ENCODE measurements at regions not wholly inside any gene's neighbourhood (a gene's known extent, or its start where the extent isn't known, plus 50 kb on each side); places are given as distances from the start of the nearest gene placed in this dataset.
"Not testable (repeated sequence)": the region's sequence is repeated elsewhere in the genome, so short reads cannot be mapped to it uniquely, and the experiment has no call there.

GRCh38 chr19:29880498-29881081 lies 61.4 kb upstream of the URI1 start:
- no peaks in the 10 kb centered on the region for H3K4me1 ChIP-seq (ENCODE audit: insufficient read depth, low read length)
- H3K27me3 Mint-ChIP-seq, result peaks cover 13 to 23% of the 10 kb centered on the region in 2 donors

GRCh38 chr19:29881386-29881785 lies 60.7 kb upstream of the URI1 start:
- peaks cover 0 to 2% (median 1%) of the 10 kb centered on the region in 4 donors for H3K4me1 Mint-ChIP-seq
- no peak for DNase-seq
- no peaks in the 10 kb centered on the region for H3K27me3 ChIP-seq (ENCODE audit: insufficient read depth, low read length)

More at GRCh38 chr19:29880498-29881081, 61.4 kb upstream of the URI1 start:
- Histone ChIP-seq H3K27me3 (ENCODE audit: insufficient read depth, low read length) (no peaks in the 10 kb centered on the region), H3K36me3 (ENCODE audit: insufficient read depth, low read length) (no peaks in the 10 kb centered on the region), H3K4me3 (ENCODE audit: low read length in 2 of 2) (no peak overlapping the region), H3K27ac (ENCODE audit: low read depth, low read length) (no peak overlapping the region), H3K9me3 (ENCODE audit: control insufficient read depth in 1 of 2, low read length in 2 of 2) (no peaks in the 10 kb centered on the region)
- Mint-ChIP-seq H3K4me3 (peak overlapping the region in 1 of 8 donors; percentile 25), H3K9me3 (no peaks in the 10 kb centered on the region), H3K36me3 (no peaks in the 10 kb centered on the region), H3K27ac (no peak overlapping the region), H3K4me1 (peaks cover 0 to 4% (median 3%) of the 10 kb centered on the region in 4 donors)
- intact Hi-C loops (cut with micrococcal nuclease), result no loop called here
- CTCF ChIA-PET (ENCODE audit: partially characterized antibody), result interaction anchor here (1.6 kb wide), 1 partner anchor 121 kb away, joined by 4 read pairs; no protein-coding TSS in a partner anchor
- POLR2A ChIA-PET (ENCODE audit: partially characterized antibody), result no interaction called here
- no peak for DNase-seq

GRCh38 chr19:29882719-29883105 lies 59.3 kb upstream of the URI1 start:
- intact Hi-C loops (cut with micrococcal nuclease), result no loop called here
- Mint-ChIP-seq H3K4me1 (peaks cover 0 to 5% (median under 1%) of the 10 kb centered on the region in 4 donors), H3K27ac (no peak overlapping the region), H3K9me3 (no peaks in the 10 kb centered on the region), H3K36me3 (no peaks in the 10 kb centered on the region), H3K27me3 (peaks cover 13 to 22% of the 10 kb centered on the region in 2 donors), H3K4me3 (no peak overlapping the region)
- ChIA-PET POLR2A (ENCODE audit: partially characterized antibody) (no interaction called here), CTCF (ENCODE audit: partially characterized antibody) (no interaction called here)
- Histone ChIP-seq H3K9me3 (ENCODE audit: control insufficient read depth in 1 of 2, low read length in 2 of 2) (no peaks in the 10 kb centered on the region), H3K4me1 (ENCODE audit: insufficient read depth, low read length) (no peaks in the 10 kb centered on the region), H3K27ac (ENCODE audit: low read depth, low read length) (no peak overlapping the region), H3K4me3 (ENCODE audit: low read length in 2 of 2) (no peak overlapping the region), H3K36me3 (ENCODE audit: insufficient read depth, low read length) (no peaks in the 10 kb centered on the region), H3K27me3 (ENCODE audit: insufficient read depth, low read length) (no peaks in the 10 kb centered on the region)
- DNase-seq, result no peak

More at GRCh38 chr19:29881386-29881785, 60.7 kb upstream of the URI1 start:
- Histone ChIP-seq H3K9me3 (ENCODE audit: control insufficient read depth in 1 of 2, low read length in 2 of 2) (no peaks in the 10 kb centered on the region), H3K36me3 (ENCODE audit: insufficient read depth, low read length) (no peaks in the 10 kb centered on the region), H3K4me3 (ENCODE audit: low read length in 2 of 2) (no peak overlapping the region), H3K4me1 (ENCODE audit: insufficient read depth, low read length) (no peaks in the 10 kb centered on the region), H3K27ac (ENCODE audit: low read depth, low read length) (no peak overlapping the region)
- Mint-ChIP-seq H3K27ac (no peak overlapping the region), H3K36me3 (no peaks in the 10 kb centered on the region), H3K27me3 (peaks cover 13 to 21% of the 10 kb centered on the region in 2 donors), H3K9me3 (no peaks in the 10 kb centered on the region), H3K4me3 (no peak overlapping the region)
- intact Hi-C loops (cut with micrococcal nuclease), result no loop called here
- CTCF ChIA-PET (ENCODE audit: partially characterized antibody), result interaction anchor here (1.6 kb wide), 1 partner anchor 121 kb away, joined by 4 read pairs; no protein-coding TSS in a partner anchor
- POLR2A ChIA-PET (ENCODE audit: partially characterized antibody), result no interaction called here

GRCh38 chr19:29884044-29884443 lies 58.0 kb upstream of the URI1 start:
- DNase-seq, result no peak

GRCh38 chr19:29884466-29884865 lies 57.6 kb upstream of the URI1 start:
- Mint-ChIP-seq H3K36me3 (no peaks in the 10 kb centered on the region), H3K9me3 (no peaks in the 10 kb centered on the region), H3K4me1 (peaks cover 0 to 7% (median under 1%) of the 10 kb centered on the region in 4 donors), H3K4me3 (no peak overlapping the region), H3K27me3 (peaks cover 8 to 16% of the 10 kb centered on the region in 2 donors), H3K27ac (no peak overlapping the region)
- no peak overlapping the region for H3K4me3 ChIP-seq (ENCODE audit: low read length in 2 of 2)
- H3K27me3 ChIP-seq (ENCODE audit: insufficient read depth, low read length), result no peaks in the 10 kb centered on the region
- H3K36me3 ChIP-seq (ENCODE audit: insufficient read depth, low read length), result no peaks in the 10 kb centered on the region
- no peaks in the 10 kb centered on the region for H3K4me1 ChIP-seq (ENCODE audit: insufficient read depth, low read length)
- intact Hi-C loops (cut with micrococcal nuclease), result no loop called here
- CTCF ChIA-PET (ENCODE audit: partially characterized antibody), result interaction anchor here (1.1 kb wide), 1 partner anchor 124 kb away, joined by 3 read pairs; no protein-coding TSS in a partner anchor
- no peaks in the 10 kb centered on the region for H3K9me3 ChIP-seq (ENCODE audit: control insufficient read depth in 1 of 2, low read length in 2 of 2)
- no peak for DNase-seq
- no peak overlapping the region for H3K27ac ChIP-seq (ENCODE audit: low read depth, low read length)
- POLR2A ChIA-PET (ENCODE audit: partially characterized antibody), result no interaction called here

More at GRCh38 chr19:29884044-29884443, 58.0 kb upstream of the URI1 start:
- CTCF ChIA-PET (ENCODE audit: partially characterized antibody), result no interaction called here
- peaks cover 8 to 16% of the 10 kb centered on the region in 2 donors for H3K27me3 Mint-ChIP-seq
- POLR2A ChIA-PET (ENCODE audit: partially characterized antibody), result no interaction called here
- H3K27me3 ChIP-seq (ENCODE audit: insufficient read depth, low read length), result no peaks in the 10 kb centered on the region
- H3K9me3 ChIP-seq (ENCODE audit: control insufficient read depth in 1 of 2, low read length in 2 of 2), result no peaks in the 10 kb centered on the region
- H3K4me1 ChIP-seq (ENCODE audit: insufficient read depth, low read length), result no peaks in the 10 kb centered on the region
- H3K27ac Mint-ChIP-seq, result no peak overlapping the region
- no peak overlapping the region for H3K27ac ChIP-seq (ENCODE audit: low read depth, low read length)
- intact Hi-C loops (cut with micrococcal nuclease), result no loop called here
- H3K4me3 ChIP-seq (ENCODE audit: low read length in 2 of 2), result no peak overlapping the region
- no peak overlapping the region for H3K4me3 Mint-ChIP-seq
- H3K36me3 ChIP-seq (ENCODE audit: insufficient read depth, low read length), result no peaks in the 10 kb centered on the region
- no peaks in the 10 kb centered on the region for H3K9me3 Mint-ChIP-seq
- H3K4me1 Mint-ChIP-seq, result peaks cover 0 to 7% (median under 1%) of the 10 kb centered on the region in 4 donors
- H3K36me3 Mint-ChIP-seq, result no peaks in the 10 kb centered on the region

- H3K9me3 Mint-ChIP-seq; H3K27me3 ChIP-seq (ENCODE audit: insufficient read depth, low read length); intact Hi-C loops (cut with micrococcal nuclease); H3K4me3 Mint-ChIP-seq; DNase-seq; H3K4me1 ChIP-seq (ENCODE audit: insufficient read depth, low read length); H3K27ac ChIP-seq (ENCODE audit: low read depth, low read length); H3K9me3 ChIP-seq (ENCODE audit: control insufficient read depth in 1 of 2, low read length in 2 of 2); H3K36me3 ChIP-seq (ENCODE audit: insufficient read depth, low read length); H3K36me3 Mint-ChIP-seq; H3K4me1 Mint-ChIP-seq; H3K4me3 ChIP-seq (ENCODE audit: low read length in 2 of 2): not testable (repeated sequence)
- Mint-ChIP-seq H3K27me3 (peaks cover 1 to 10% of the 10 kb centered on the region in 2 donors), H3K27ac (peak overlapping the region in 1 of 7 donors; percentile 31)
- ChIA-PET POLR2A (ENCODE audit: partially characterized antibody) (interaction anchor here (1.0 kb wide), 1 partner anchor 192 kb away, joined by 3 read pairs; no protein-coding TSS in a partner anchor), CTCF (ENCODE audit: partially characterized antibody) (interaction anchor here (0.7 to 1.3 kb wide), 2 partner anchors 11 to 13 kb away, joined by 3 to 4 read pairs; no protein-coding TSS in a partner anchor)
Observed at GRCh38 chr19:29886106-29886505, 55.9 kb upstream of the URI1 start.

- intact Hi-C loops (cut with micrococcal nuclease), result no loop called here
- ChIA-PET POLR2A (ENCODE audit: partially characterized antibody) (interaction anchor here (1.0 kb wide), 1 partner anchor 192 kb away, joined by 3 read pairs; no protein-coding TSS in a partner anchor), CTCF (ENCODE audit: partially characterized antibody) (interaction anchor here (0.7 to 1.3 kb wide), 2 partner anchors 12 to 14 kb away, joined by 3 to 4 read pairs; no protein-coding TSS in a partner anchor)
- H3K9me3 Mint-ChIP-seq, result peaks cover 0 to 3% (median 0%) of the 10 kb centered on the region in 8 donors
- Histone ChIP-seq H3K4me3 (ENCODE audit: low read length in 2 of 2) (no peak overlapping the region), H3K9me3 (ENCODE audit: control insufficient read depth in 1 of 2, low read length in 2 of 2) (no peaks in the 10 kb centered on the region), H3K27me3 (ENCODE audit: insufficient read depth, low read length) (no peaks in the 10 kb centered on the region), H3K27ac (ENCODE audit: low read depth, low read length) (no peak overlapping the region), H3K36me3 (ENCODE audit: insufficient read depth, low read length) (no peaks in the 10 kb centered on the region), H3K4me1 (ENCODE audit: insufficient read depth, low read length) (no peaks in the 10 kb centered on the region)
- peaks cover 0 to 7% (median under 1%) of the 10 kb centered on the region in 4 donors for H3K4me1 Mint-ChIP-seq
- DNase-seq, result no peak
- no peak overlapping the region for H3K4me3 Mint-ChIP-seq
- H3K27ac Mint-ChIP-seq, result no peak overlapping the region
- H3K36me3 Mint-ChIP-seq, result no peaks in the 10 kb centered on the region
- H3K27me3 Mint-ChIP-seq, result peaks cover 0 to 8% of the 10 kb centered on the region in 2 donors
Observed at GRCh38 chr19:29886586-29886985, 55.5 kb upstream of the URI1 start.

All from CD4-positive, alpha-beta memory T cell (primary cell).